ENCODE measurements at regions not wholly inside any gene's neighbourhood (a gene's known extent, or its start where the extent isn't known, plus 50 kb on each side); places are given as distances from the start of the nearest gene placed in this dataset.

- no peaks in the 10 kb centered on the region for H3K36me3 ChIP-seq (ENCODE audit: insufficient read depth, low read length)
- H3K4me3 ChIP-seq (ENCODE audit: low read length): no peak overlapping the region
- H3K4me1 ChIP-seq (ENCODE audit: insufficient read depth, low read length): peaks cover 11% of the 10 kb centered on the region
- no peaks in the 10 kb centered on the region for H3K27me3 ChIP-seq (ENCODE audit: insufficient read depth, low read length)
- H2AFZ ChIP-seq (ENCODE audit: low read depth, low read length): no peak overlapping the region
- H3K9me3 ChIP-seq (ENCODE audit: low read length): no peaks in the 10 kb centered on the region
These were observed 549.5 kb downstream of the DIPK2A start for GRCh38 chr3:144521131-144521530.

- peaks cover 11% of the 10 kb centered on the region for H3K4me1 ChIP-seq (ENCODE audit: insufficient read depth, low read length)
- no peaks in the 10 kb centered on the region for H3K9me3 ChIP-seq (ENCODE audit: low read length)
- H3K4me3 ChIP-seq (ENCODE audit: low read length): no peak overlapping the region
- no peaks in the 10 kb centered on the region for H3K27me3 ChIP-seq (ENCODE audit: insufficient read depth, low read length)
- H3K36me3 ChIP-seq (ENCODE audit: insufficient read depth, low read length): no peaks in the 10 kb centered on the region
- H2AFZ ChIP-seq (ENCODE audit: low read depth, low read length): no peak overlapping the region
These were observed 550.8 kb downstream of the DIPK2A start for GRCh38 chr3:144522456-144522855.

- Histone ChIP-seq H3K9me3 (ENCODE audit: low read length) (no peaks in the 10 kb centered on the region), H3K27me3 (ENCODE audit: insufficient read depth, low read length) (no peaks in the 10 kb centered on the region), H3K4me3 (ENCODE audit: low read length) (no peak overlapping the region), H3K36me3 (ENCODE audit: insufficient read depth, low read length) (no peaks in the 10 kb centered on the region), H3K4me1 (ENCODE audit: insufficient read depth, low read length) (peaks cover 11% of the 10 kb centered on the region), H2AFZ (ENCODE audit: low read depth, low read length) (no peak overlapping the region)
These were observed 551.8 kb downstream of the DIPK2A start for GRCh38 chr3:144523396-144523795.

- H3K9me3 ChIP-seq (ENCODE audit: low read length): no peaks in the 10 kb centered on the region
- H3K4me1 ChIP-seq (ENCODE audit: insufficient read depth, low read length): peaks cover 11% of the 10 kb centered on the region
- no peaks in the 10 kb centered on the region for H3K36me3 ChIP-seq (ENCODE audit: insufficient read depth, low read length)
- H3K4me3 ChIP-seq (ENCODE audit: low read length): no peak overlapping the region
- no peaks in the 10 kb centered on the region for H3K27me3 ChIP-seq (ENCODE audit: insufficient read depth, low read length)
- no peak overlapping the region for H2AFZ ChIP-seq (ENCODE audit: low read depth, low read length)
These were observed 552.9 kb downstream of the DIPK2A start for GRCh38 chr3:144524531-144524930.

GRCh38 chr3:144529566-144529965 is 557.9 kb downstream of the DIPK2A start:
- Histone ChIP-seq H3K4me3 (ENCODE audit: low read length) (no peak overlapping the region), H3K4me1 (ENCODE audit: insufficient read depth, low read length) (peaks cover under 1% of the 10 kb centered on the region), H3K27me3 (ENCODE audit: insufficient read depth, low read length) (no peaks in the 10 kb centered on the region), H2AFZ (ENCODE audit: low read depth, low read length) (no peak overlapping the region), H3K36me3 (ENCODE audit: insufficient read depth, low read length) (no peaks in the 10 kb centered on the region), H3K9me3 (ENCODE audit: low read length) (no peaks in the 10 kb centered on the region)

- H3K36me3 ChIP-seq (ENCODE audit: insufficient read depth, low read length): no peaks in the 10 kb centered on the region
- no peak overlapping the region for H2AFZ ChIP-seq (ENCODE audit: low read depth, low read length)
- no peaks in the 10 kb centered on the region for H3K9me3 ChIP-seq (ENCODE audit: low read length)
- no peak overlapping the region for H3K4me3 ChIP-seq (ENCODE audit: low read length)
- no peaks in the 10 kb centered on the region for H3K27me3 ChIP-seq (ENCODE audit: insufficient read depth, low read length)
- H3K4me1 ChIP-seq (ENCODE audit: insufficient read depth, low read length): peaks cover 18% of the 10 kb centered on the region
These were observed 573.2 kb downstream of the DIPK2A start for GRCh38 chr3:144544871-144545270.

- Histone ChIP-seq H2AFZ (ENCODE audit: low read depth, low read length) (no peak overlapping the region), H3K36me3 (ENCODE audit: insufficient read depth, low read length) (no peaks in the 10 kb centered on the region), H3K4me1 (ENCODE audit: insufficient read depth, low read length) (peaks cover 18% of the 10 kb centered on the region), H3K27me3 (ENCODE audit: insufficient read depth, low read length) (no peaks in the 10 kb centered on the region), H3K9me3 (ENCODE audit: low read length) (no peaks in the 10 kb centered on the region), H3K4me3 (ENCODE audit: low read length) (no peak overlapping the region)
These were observed 574.9 kb downstream of the DIPK2A start for GRCh38 chr3:144546539-144546938.

- Histone ChIP-seq H3K9me3 (ENCODE audit: low read length) (no peaks in the 10 kb centered on the region), H3K36me3 (ENCODE audit: insufficient read depth, low read length) (no peaks in the 10 kb centered on the region), H3K4me1 (ENCODE audit: insufficient read depth, low read length) (peaks cover 18% of the 10 kb centered on the region), H3K4me3 (ENCODE audit: low read length) (no peak overlapping the region), H2AFZ (ENCODE audit: low read depth, low read length) (no peak overlapping the region), H3K27me3 (ENCODE audit: insufficient read depth, low read length) (no peaks in the 10 kb centered on the region)
These were observed 576.7 kb downstream of the DIPK2A start for GRCh38 chr3:144548346-144548745.

- Histone ChIP-seq H3K36me3 (ENCODE audit: insufficient read depth, low read length) (no peaks in the 10 kb centered on the region), H3K4me3 (ENCODE audit: low read length) (no peak overlapping the region), H3K4me1 (ENCODE audit: insufficient read depth, low read length) (peaks cover 18% of the 10 kb centered on the region), H2AFZ (ENCODE audit: low read depth, low read length) (no peak overlapping the region), H3K27me3 (ENCODE audit: insufficient read depth, low read length) (no peaks in the 10 kb centered on the region), H3K9me3 (ENCODE audit: low read length) (no peaks in the 10 kb centered on the region)
These were observed 577.5 kb downstream of the DIPK2A start for GRCh38 chr3:144549166-144549565.

GRCh38 chr3:144552346-144553057 is 580.9 kb downstream of the DIPK2A start:
- H3K9me3 ChIP-seq (ENCODE audit: low read length): no peaks in the 10 kb centered on the region
- H3K4me1 ChIP-seq (ENCODE audit: insufficient read depth, low read length): peaks cover 18% of the 10 kb centered on the region
- H2AFZ ChIP-seq (ENCODE audit: low read depth, low read length): no peak overlapping the region
- no peaks in the 10 kb centered on the region for H3K36me3 ChIP-seq (ENCODE audit: insufficient read depth, low read length)
- no peaks in the 10 kb centered on the region for H3K27me3 ChIP-seq (ENCODE audit: insufficient read depth, low read length)
- no peak overlapping the region for H3K4me3 ChIP-seq (ENCODE audit: low read length)

GRCh38 chr3:144553301-144553700 is 581.7 kb downstream of the DIPK2A start:
- Histone ChIP-seq H3K9me3 (ENCODE audit: low read length) (no peaks in the 10 kb centered on the region), H2AFZ (ENCODE audit: low read depth, low read length) (no peak overlapping the region), H3K4me3 (ENCODE audit: low read length) (no peak overlapping the region)

GRCh38 chr3:144554889-144555288 is 583.3 kb downstream of the DIPK2A start:
- Histone ChIP-seq H3K27me3 (ENCODE audit: insufficient read depth, low read length) (no peaks in the 10 kb centered on the region), H3K36me3 (ENCODE audit: insufficient read depth, low read length) (no peaks in the 10 kb centered on the region), H2AFZ (ENCODE audit: low read depth, low read length) (no peak overlapping the region), H3K9me3 (ENCODE audit: low read length) (no peaks in the 10 kb centered on the region), H3K4me3 (ENCODE audit: low read length) (no peak overlapping the region), H3K4me1 (ENCODE audit: insufficient read depth, low read length) (peaks cover under 1% of the 10 kb centered on the region)

More at GRCh38 chr3:144553301-144553700, 581.7 kb downstream of the DIPK2A start:
- Histone ChIP-seq H3K36me3 (ENCODE audit: insufficient read depth, low read length) (no peaks in the 10 kb centered on the region), H3K27me3 (ENCODE audit: insufficient read depth, low read length) (no peaks in the 10 kb centered on the region), H3K4me1 (ENCODE audit: insufficient read depth, low read length) (peaks cover 16% of the 10 kb centered on the region)

GRCh38 chr3:144556392-144556791 is 584.8 kb downstream of the DIPK2A start:
- H3K4me3 ChIP-seq (ENCODE audit: low read length): no peak overlapping the region
- no peaks in the 10 kb centered on the region for H3K36me3 ChIP-seq (ENCODE audit: insufficient read depth, low read length)
- H3K4me1 ChIP-seq (ENCODE audit: insufficient read depth, low read length): no peaks in the 10 kb centered on the region
- H3K9me3 ChIP-seq (ENCODE audit: low read length): no peaks in the 10 kb centered on the region
- H2AFZ ChIP-seq (ENCODE audit: low read depth, low read length): no peak overlapping the region
- H3K27me3 ChIP-seq (ENCODE audit: insufficient read depth, low read length): no peaks in the 10 kb centered on the region

- no peak overlapping the region for H3K4me3 ChIP-seq (ENCODE audit: low read length)
- no peaks in the 10 kb centered on the region for H3K36me3 ChIP-seq (ENCODE audit: insufficient read depth, low read length)
- no peaks in the 10 kb centered on the region for H3K4me1 ChIP-seq (ENCODE audit: insufficient read depth, low read length)
- H3K27me3 ChIP-seq (ENCODE audit: insufficient read depth, low read length): no peaks in the 10 kb centered on the region
- no peaks in the 10 kb centered on the region for H3K9me3 ChIP-seq (ENCODE audit: low read length)
- H2AFZ ChIP-seq (ENCODE audit: low read depth, low read length): no peak overlapping the region
These were observed 585.9 kb downstream of the DIPK2A start for GRCh38 chr3:144557515-144557914.
